HL-60 (cell line): ENCODE measurements at regions not wholly inside any gene's neighbourhood (a gene's known extent, or its start where the extent isn't known, plus 50 kb on each side); places are given as distances from the start of the nearest gene placed in this dataset.

Experiments
- POLR2AphosphoS5 ChIP-seq: IDR thresholded peaks from 2 replicates; pipeline ENCODE4 v1.6.1; 2012; ENCODE audit warnings: low read depth
- TF ChIP-seq, protein P1 (sequence below): IDR thresholded peaks from one replicate; pipeline ENCODE4 v1.5.1; 2011; ENCODE audit warnings: low read length, control low read depth, inconsistent platforms; ENCODE audit not compliant: insufficient read depth

DNA sequence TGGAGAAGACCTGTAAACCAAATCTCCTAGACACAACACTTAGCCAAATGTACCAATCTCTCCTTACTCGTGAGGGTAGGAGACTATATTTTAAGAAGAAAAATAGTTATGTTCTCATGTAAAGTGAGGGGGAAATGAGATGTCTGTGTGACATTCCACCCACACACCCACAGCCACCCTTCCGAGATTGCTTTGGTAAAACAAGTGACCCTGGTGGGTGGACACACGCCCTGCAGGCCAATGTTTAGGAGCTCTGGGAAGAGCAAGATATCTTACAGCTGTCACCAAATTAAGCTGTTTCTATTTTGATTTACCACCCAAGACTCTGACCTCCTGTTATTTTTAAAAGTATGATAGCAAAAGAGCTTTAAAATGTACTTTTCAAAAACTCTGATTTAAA lies 147.2 kb upstream of the PFKP start:
- TF ChIP-seq, protein P1, sequence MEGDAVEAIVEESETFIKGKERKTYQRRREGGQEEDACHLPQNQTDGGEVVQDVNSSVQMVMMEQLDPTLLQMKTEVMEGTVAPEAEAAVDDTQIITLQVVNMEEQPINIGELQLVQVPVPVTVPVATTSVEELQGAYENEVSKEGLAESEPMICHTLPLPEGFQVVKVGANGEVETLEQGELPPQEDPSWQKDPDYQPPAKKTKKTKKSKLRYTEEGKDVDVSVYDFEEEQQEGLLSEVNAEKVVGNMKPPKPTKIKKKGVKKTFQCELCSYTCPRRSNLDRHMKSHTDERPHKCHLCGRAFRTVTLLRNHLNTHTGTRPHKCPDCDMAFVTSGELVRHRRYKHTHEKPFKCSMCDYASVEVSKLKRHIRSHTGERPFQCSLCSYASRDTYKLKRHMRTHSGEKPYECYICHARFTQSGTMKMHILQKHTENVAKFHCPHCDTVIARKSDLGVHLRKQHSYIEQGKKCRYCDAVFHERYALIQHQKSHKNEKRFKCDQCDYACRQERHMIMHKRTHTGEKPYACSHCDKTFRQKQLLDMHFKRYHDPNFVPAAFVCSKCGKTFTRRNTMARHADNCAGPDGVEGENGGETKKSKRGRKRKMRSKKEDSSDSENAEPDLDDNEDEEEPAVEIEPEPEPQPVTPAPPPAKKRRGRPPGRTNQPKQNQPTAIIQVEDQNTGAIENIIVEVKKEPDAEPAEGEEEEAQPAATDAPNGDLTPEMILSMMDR = no peak
- no peak for TF ChIP-seq POLR2AphosphoS5
